Omental fat pad (tissue), 3 donors: ENCODE measurements at regions not wholly inside any gene's neighbourhood (a gene's known extent, or its start where the extent isn't known, plus 50 kb on each side); places are given as distances from the start of the nearest gene placed in this dataset.

ENCODE experiments used
- ATAC-seq: fragments of 150-250 bp; one replicate; pipeline ENCODE4 v1.9.1; 2016; ENCODE audit warnings: mild to moderate bottlenecking, moderate library complexity; ENCODE audit not compliant: low FRiP score
- DNase-seq: peaks from one replicate; pipeline ENCODE4 v3.0.0-alpha.2; 2019; ENCODE audit warnings: low spot score
- TF ChIP-seq, protein P1 (sequence below), 3 donors: fragments of 450-650 bp; IDR thresholded peaks; one replicate each; pipeline ENCODE4 v1.5.1; 2016 to 2017; ENCODE audit warnings: antibody characterized with exemption in 3 of 3, mild to moderate bottlenecking in 3 of 3, moderate library complexity in 2 of 3

DNA sequence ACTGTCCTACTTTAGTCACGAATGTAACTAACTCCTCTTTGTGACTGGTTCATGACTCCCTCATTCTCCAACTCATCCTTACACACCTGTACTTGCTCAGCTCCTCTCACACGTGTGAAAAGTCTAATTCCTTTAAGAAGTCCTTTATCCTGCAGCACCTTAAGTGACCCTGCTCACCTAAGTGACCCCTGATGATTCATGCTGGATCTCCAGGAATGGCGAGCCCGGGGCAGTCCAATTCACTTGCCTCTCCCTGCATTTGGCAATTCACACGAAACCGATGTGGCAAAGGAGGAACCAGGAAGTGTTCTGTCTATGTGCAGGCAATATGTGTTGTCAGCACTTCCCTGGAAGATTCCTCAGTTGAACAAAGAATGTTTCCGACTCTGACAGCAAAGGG is 189.8 kb upstream of the NABP1 start:
- DNase-seq (no peak), ATAC-seq (no peak)
- TF ChIP-seq, protein P1, sequence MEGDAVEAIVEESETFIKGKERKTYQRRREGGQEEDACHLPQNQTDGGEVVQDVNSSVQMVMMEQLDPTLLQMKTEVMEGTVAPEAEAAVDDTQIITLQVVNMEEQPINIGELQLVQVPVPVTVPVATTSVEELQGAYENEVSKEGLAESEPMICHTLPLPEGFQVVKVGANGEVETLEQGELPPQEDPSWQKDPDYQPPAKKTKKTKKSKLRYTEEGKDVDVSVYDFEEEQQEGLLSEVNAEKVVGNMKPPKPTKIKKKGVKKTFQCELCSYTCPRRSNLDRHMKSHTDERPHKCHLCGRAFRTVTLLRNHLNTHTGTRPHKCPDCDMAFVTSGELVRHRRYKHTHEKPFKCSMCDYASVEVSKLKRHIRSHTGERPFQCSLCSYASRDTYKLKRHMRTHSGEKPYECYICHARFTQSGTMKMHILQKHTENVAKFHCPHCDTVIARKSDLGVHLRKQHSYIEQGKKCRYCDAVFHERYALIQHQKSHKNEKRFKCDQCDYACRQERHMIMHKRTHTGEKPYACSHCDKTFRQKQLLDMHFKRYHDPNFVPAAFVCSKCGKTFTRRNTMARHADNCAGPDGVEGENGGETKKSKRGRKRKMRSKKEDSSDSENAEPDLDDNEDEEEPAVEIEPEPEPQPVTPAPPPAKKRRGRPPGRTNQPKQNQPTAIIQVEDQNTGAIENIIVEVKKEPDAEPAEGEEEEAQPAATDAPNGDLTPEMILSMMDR (IDR thresholded peaks at IDR 0.05) = no peak

DNA sequence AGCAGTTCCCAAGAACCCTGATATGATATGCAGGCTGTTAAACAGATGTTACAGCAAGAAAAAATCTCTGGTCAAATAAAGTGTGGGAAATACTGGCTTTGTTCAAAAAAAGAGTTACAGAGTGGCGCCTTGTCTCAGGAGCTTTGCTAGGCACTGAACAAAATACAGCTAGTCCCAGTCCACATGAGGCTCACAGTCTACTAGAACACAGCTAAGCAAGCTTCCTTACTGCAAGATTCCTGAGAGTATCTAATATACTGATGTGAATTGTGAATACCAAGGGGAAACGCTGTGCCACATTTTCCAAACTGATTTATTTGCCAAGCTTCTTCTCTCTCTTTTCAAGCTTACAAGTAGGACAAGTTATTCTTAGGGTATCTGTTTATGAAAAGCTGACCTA is 188.8 kb upstream of the NABP1 start:
- DNase-seq = no peak
- TF ChIP-seq, protein P1 (IDR thresholded peaks at IDR 0.05) = no peak

DNA sequence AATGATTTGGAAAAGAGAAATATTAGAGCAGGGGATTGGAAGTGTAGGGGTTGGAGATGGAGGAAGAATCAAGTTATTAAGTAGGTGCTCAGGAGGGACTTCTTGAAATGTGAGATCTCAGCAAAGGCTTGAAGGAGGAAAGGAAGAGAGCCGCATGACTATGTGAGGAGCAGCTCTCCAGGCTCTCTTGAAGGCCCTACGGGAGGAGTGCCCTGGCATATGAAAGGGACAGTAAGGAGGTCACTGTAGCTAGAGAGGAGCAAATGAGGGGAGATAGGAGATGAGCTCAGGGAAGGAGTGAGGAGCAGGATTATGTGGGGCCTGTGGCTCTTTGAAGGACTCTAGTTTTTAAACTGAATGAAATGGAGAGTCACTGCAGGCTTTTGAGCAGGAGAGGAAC is 181.1 kb upstream of the NABP1 start:
- no peak for ATAC-seq
- TF ChIP-seq, protein P1 (IDR thresholded peaks at IDR 0.05) = no peak
- DNase-seq = no peak

More for the DNA sequence above, 188.8 kb upstream of the NABP1 start:
- ATAC-seq = no peak

DNA sequence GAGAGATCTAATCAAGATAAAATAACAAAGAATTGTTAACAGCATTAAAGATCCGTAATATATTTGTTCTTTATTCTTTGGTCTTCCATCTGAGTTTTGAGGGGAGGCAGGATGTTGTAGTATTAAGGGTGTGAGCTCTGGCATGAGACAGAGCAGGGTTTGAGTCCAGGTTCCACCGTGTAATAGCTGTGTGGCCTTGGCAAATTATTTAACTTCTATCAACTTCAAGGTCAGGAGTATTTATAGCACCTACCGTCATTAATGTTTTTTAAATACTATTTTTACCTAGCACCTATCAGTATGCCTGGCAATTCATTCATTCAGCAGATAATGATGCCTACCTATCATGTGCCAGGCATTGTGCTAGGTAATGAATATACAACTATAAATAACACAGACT is 180.1 kb upstream of the NABP1 start:
- DNase-seq (no peak), ATAC-seq (no peak)
- TF ChIP-seq, protein P1 (IDR thresholded peaks at IDR 0.05) = no peak

- ATAC-seq (no peak), DNase-seq (no peak)
- TF ChIP-seq, protein P1 (IDR thresholded peaks at IDR 0.05) = no peak
Measured at GRCh38 chr2:191499050-191499449, 178.9 kb upstream of the NABP1 start.

DNA sequence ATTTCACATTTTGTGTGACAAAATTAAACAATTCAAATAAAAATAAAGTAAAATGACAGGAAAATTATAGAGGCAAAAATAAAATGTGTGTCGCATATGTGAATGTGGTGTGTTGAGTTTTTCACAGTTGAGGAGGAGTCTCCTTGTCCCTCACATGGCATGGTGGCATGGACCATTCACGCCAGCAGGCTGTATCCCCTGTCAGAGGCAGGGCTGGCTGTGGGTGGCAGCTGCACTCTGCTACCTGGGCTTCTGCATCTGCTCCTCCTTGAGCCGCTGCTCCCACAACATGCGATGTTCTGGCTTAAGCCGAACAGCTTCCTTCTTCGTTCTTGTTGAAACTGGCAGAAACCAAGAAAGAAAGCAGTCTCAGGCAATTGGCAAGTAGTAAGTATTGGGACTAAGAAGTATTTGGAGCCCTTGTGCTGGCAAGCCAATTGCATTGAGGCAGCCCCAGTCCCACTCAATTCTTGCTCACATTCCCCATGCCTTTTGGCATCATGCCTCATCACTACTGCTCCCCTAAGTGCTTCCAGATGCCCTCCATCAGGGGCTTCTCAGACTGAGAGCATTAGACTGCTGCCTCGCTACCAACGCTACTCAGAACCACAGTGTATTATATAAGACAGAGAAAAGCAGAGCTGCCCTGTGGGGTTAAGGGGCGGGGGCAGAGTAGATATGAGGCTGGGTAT is 177.9 kb upstream of the NABP1 start:
- DNase-seq (no peak), ATAC-seq (no peak)
- TF ChIP-seq, protein P1 (IDR thresholded peaks at IDR 0.05) = no peak

GRCh38 chr2:191500566-191500883 is 177.4 kb upstream of the NABP1 start:
- DNase-seq (no peak), ATAC-seq (no peak)
- TF ChIP-seq, protein P1 (IDR thresholded peaks at IDR 0.05) = no peak
